Lung (tissue), 11 donors: ENCODE measurements at regions not wholly inside any gene's neighbourhood (a gene's known extent, or its start where the extent isn't known, plus 50 kb on each side); places are given as distances from the start of the nearest gene placed in this dataset.

Source experiments
- ATAC-seq: fragments of 200-7000 bp; cut with Tn5 transposase; one replicate; pipeline ENCODE4 v1.9.1; 2020; ENCODE audit warnings: moderate number of reproducible peaks; ENCODE audit not compliant: insufficient read depth, low FRiP score
- DNase-seq, 3 donors: peaks; one replicate each; pipeline ENCODE4 v3.0.0-alpha.2; 2013 to 2017
- H3K27ac ChIP-seq, 2 donors: one replicate each; pipeline ENCODE4 v1.5.1; 2013; ENCODE audit warnings: mild to moderate bottlenecking in 2 of 2, moderate library complexity in 2 of 2, control low read depth in 1 of 2, inconsistent platforms in 1 of 2, low read depth in 1 of 2, low read length in 1 of 2
- H3K27me3 ChIP-seq, 3 donors: one replicate each; pipeline ENCODE4 v1.5.1; 2013; ENCODE audit warnings: low read length in 2 of 3; ENCODE audit not compliant: control insufficient read depth in 3 of 3, insufficient read depth in 3 of 3
- H3K36me3 ChIP-seq, 4 donors: one replicate each; pipeline ENCODE4 v1.5.1; 2013; ENCODE audit warnings: low read length in 4 of 4, mild to moderate bottlenecking in 1 of 4, moderate library complexity in 1 of 4; ENCODE audit not compliant: control insufficient read depth in 4 of 4, insufficient read depth in 4 of 4
- H3K4me1 ChIP-seq, 5 donors: one replicate each; pipeline ENCODE4 v1.5.1; 2013; ENCODE audit warnings: low read length in 5 of 5, mild to moderate bottlenecking in 2 of 5, moderate library complexity in 1 of 5; ENCODE audit not compliant: control insufficient read depth in 5 of 5, insufficient read depth in 5 of 5
- H3K4me3 ChIP-seq: one replicate; pipeline ENCODE4 v1.5.1; 2013; ENCODE audit warnings: mild to moderate bottlenecking, control low read depth, moderate library complexity
- H3K9ac ChIP-seq, 2 donors: one replicate each; pipeline ENCODE4 v1.5.1; 2013; ENCODE audit warnings: low read length in 2 of 2, control low read depth in 1 of 2; ENCODE audit not compliant: insufficient read depth in 1 of 2
- H3K9me3 ChIP-seq, 4 donors: one replicate each; pipeline ENCODE4 v1.5.1; 2013; ENCODE audit warnings: low read length in 3 of 4, mild to moderate bottlenecking in 1 of 4, moderate library complexity in 1 of 4; ENCODE audit not compliant: control insufficient read depth in 4 of 4, insufficient read depth in 3 of 4
- CTCF ChIP-seq: IDR thresholded peaks from 2 replicates; pipeline ENCODE4 v1.5.1; 2012; ENCODE audit warnings: mild to moderate bottlenecking; ENCODE audit errors: control extremely low read depth, extremely low read depth
- WGBS, 2 donors: extraction: QIAGEN DNeasy Blood & Tissue Kit; methylation state at CpG; one replicate each; pipeline ENCODE4 v1.1.7; 2013; 5-methylcytosine and 5-hydroxymethylcytosine counted together
- donor health status: control.
- donor health status: control.
- donor health status: Bipolar disorder and iron deficiency.
- donor health status: healthy.
- donor health status: DM: yes; HTN: yes; CAD: no.

- no peaks in the 10 kb centered on the region for H3K9me3 ChIP-seq
- no peak overlapping the region for H3K9ac ChIP-seq
- peaks cover 0 to 2% (median 0%) of the 10 kb centered on the region in 5 donors for H3K4me1 ChIP-seq
- no peaks in the 10 kb centered on the region for H3K36me3 ChIP-seq
- no peak for DNase-seq
- 90% methylated on average over 1 of the region's 1 CpG for WGBS, 2 donors
- H3K4me3 ChIP-seq = no peak overlapping the region
- no peak for ATAC-seq
- no peak for TF ChIP-seq CTCF
- no peaks in the 10 kb centered on the region for H3K27me3 ChIP-seq
- no peak overlapping the region for H3K27ac ChIP-seq
Measured at GRCh38 chr2:59776726-59777008, 776.8 kb downstream of the BCL11A start.

- Histone ChIP-seq H3K36me3 (no peaks in the 10 kb centered on the region), H3K27ac (no peak overlapping the region), H3K9ac (no peak overlapping the region), H3K27me3 (no peaks in the 10 kb centered on the region), H3K4me3 (no peak overlapping the region), H3K9me3 (no peaks in the 10 kb centered on the region), H3K4me1 (peaks cover 0 to 2% (median 0%) of the 10 kb centered on the region in 5 donors)
- TF ChIP-seq CTCF = no peak
- WGBS, 2 donors = 66 to 76% methylated on average over 2 of the region's 2 CpGs
- ATAC-seq (no peak), DNase-seq (peak in 2 of 3 donors; percentile 25 to 32)
Measured at GRCh38 chr2:59774821-59775433, 778.5 kb downstream of the BCL11A start.

GRCh38 chr2:59770651-59771050 is 782.8 kb downstream of the BCL11A start:
- 76 to 88% methylated on average over 2 of the region's 2 CpGs for WGBS, 2 donors
- Histone ChIP-seq H3K9ac (no peak overlapping the region), H3K36me3 (no peaks in the 10 kb centered on the region), H3K27ac (no peak overlapping the region), H3K4me1 (peaks cover 0 to 2% (median 0%) of the 10 kb centered on the region in 5 donors), H3K4me3 (no peak overlapping the region), H3K9me3 (no peaks in the 10 kb centered on the region), H3K27me3 (no peaks in the 10 kb centered on the region)
- TF ChIP-seq CTCF = no peak
- no peak for DNase-seq
- no peak for ATAC-seq

GRCh38 chr2:59761966-59762365 is 791.5 kb downstream of the BCL11A start:
- 90 to 91% methylated on average over 1 of the region's 1 CpG for WGBS, 2 donors
- peaks cover 0 to 1% (median 0%) of the 10 kb centered on the region in 4 donors for H3K9me3 ChIP-seq
- H3K4me1 ChIP-seq = no peaks in the 10 kb centered on the region
- DNase-seq (no peak), ATAC-seq (no peak)
- H3K36me3 ChIP-seq = no peaks in the 10 kb centered on the region
- H3K27me3 ChIP-seq = no peaks in the 10 kb centered on the region
- H3K9ac ChIP-seq = no peak overlapping the region
- H3K27ac ChIP-seq = no peak overlapping the region
- H3K4me3 ChIP-seq = no peak overlapping the region
- no peak for TF ChIP-seq CTCF
